ENCODE measurements at regions not wholly inside any gene's neighbourhood (a gene's known extent, or its start where the extent isn't known, plus 50 kb on each side); places are given as distances from the start of the nearest gene placed in this dataset.

GRCh38 chr1:168918860-168919741 lies 187.4 kb upstream of the ATP1B1 start:
- no peaks in the 10 kb centered on the region for H4K20me1 ChIP-seq (ENCODE audit: insufficient read depth, low read length)
- TF ChIP-seq CTCF (IDR thresholded peaks at IDR 0.05; ENCODE audit: borderline replicate concordance, extremely low read depth, low read length, poor library complexity, severe bottlenecking), result no peak
- TF ChIP-seq EZH2 (IDR thresholded peaks at IDR 0.05; ENCODE audit: borderline replicate concordance, low read depth, low read length, severe bottlenecking), result no peak
- DNase-seq (no peak), ATAC-seq (ENCODE audit: insufficient read depth, low read depth) (no peak)
- no peak overlapping the region for H3K27ac ChIP-seq (ENCODE audit: low read length)
- no peak overlapping the region for H2AFZ ChIP-seq (ENCODE audit: low read depth, low read length)
- no peaks in the 10 kb centered on the region for H3K4me1 ChIP-seq (ENCODE audit: insufficient read depth, low read length)
- H3K36me3 ChIP-seq (ENCODE audit: insufficient read depth, low read length), result no peaks in the 10 kb centered on the region
- H3K4me3 ChIP-seq (ENCODE audit: low read depth in 1 of 2, low read length in 2 of 2), result no peak overlapping the region
- no peaks in the 10 kb centered on the region for H3K79me2 ChIP-seq (ENCODE audit: insufficient read depth, low read length)
- H3K9ac ChIP-seq (ENCODE audit: low read depth, low read length), result no peak overlapping the region
- H3K4me2 ChIP-seq (ENCODE audit: insufficient read depth, low read length), result no peak overlapping the region
- H3K9me3 ChIP-seq (ENCODE audit: insufficient read depth, low read length, severe bottlenecking), result no peaks in the 10 kb centered on the region
- no peaks in the 10 kb centered on the region for H3K27me3 ChIP-seq (ENCODE audit: insufficient read depth, low read length, poor library complexity)

GRCh38 chr1:168920456-168921094 lies 185.9 kb upstream of the ATP1B1 start:
- Histone ChIP-seq H2AFZ (ENCODE audit: low read depth, low read length) (no peak overlapping the region), H3K4me1 (ENCODE audit: insufficient read depth, low read length) (no peaks in the 10 kb centered on the region), H4K20me1 (ENCODE audit: insufficient read depth, low read length) (no peaks in the 10 kb centered on the region), H3K27me3 (ENCODE audit: insufficient read depth, low read length, poor library complexity) (no peaks in the 10 kb centered on the region), H3K27ac (ENCODE audit: low read length) (no peak overlapping the region), H3K79me2 (ENCODE audit: insufficient read depth, low read length) (no peaks in the 10 kb centered on the region), H3K9ac (ENCODE audit: low read depth, low read length) (no peak overlapping the region), H3K9me3 (ENCODE audit: insufficient read depth, low read length, severe bottlenecking) (no peaks in the 10 kb centered on the region), H3K4me3 (ENCODE audit: low read depth in 1 of 2, low read length in 2 of 2) (no peak overlapping the region), H3K4me2 (ENCODE audit: insufficient read depth, low read length) (no peak overlapping the region), H3K36me3 (ENCODE audit: insufficient read depth, low read length) (no peaks in the 10 kb centered on the region)
- DNase-seq (no peak), ATAC-seq (ENCODE audit: insufficient read depth, low read depth) (no peak)
- TF ChIP-seq CTCF (IDR thresholded peaks at IDR 0.05; ENCODE audit: borderline replicate concordance, extremely low read depth, low read length, poor library complexity, severe bottlenecking) (no peak), EZH2 (IDR thresholded peaks at IDR 0.05; ENCODE audit: borderline replicate concordance, low read depth, low read length, severe bottlenecking) (no peak)

GRCh38 chr1:168921629-168922028 lies 184.9 kb upstream of the ATP1B1 start:
- DNase-seq (no peak), ATAC-seq (ENCODE audit: insufficient read depth, low read depth) (no peak)
- Histone ChIP-seq H3K9me3 (ENCODE audit: insufficient read depth, low read length, severe bottlenecking) (no peaks in the 10 kb centered on the region), H3K27ac (ENCODE audit: low read length) (no peak overlapping the region), H3K4me1 (ENCODE audit: insufficient read depth, low read length) (no peaks in the 10 kb centered on the region), H3K4me2 (ENCODE audit: insufficient read depth, low read length) (no peak overlapping the region), H3K9ac (ENCODE audit: low read depth, low read length) (no peak overlapping the region), H3K4me3 (ENCODE audit: low read depth in 1 of 2, low read length in 2 of 2) (no peak overlapping the region), H3K36me3 (ENCODE audit: insufficient read depth, low read length) (no peaks in the 10 kb centered on the region), H3K27me3 (ENCODE audit: insufficient read depth, low read length, poor library complexity) (no peaks in the 10 kb centered on the region), H4K20me1 (ENCODE audit: insufficient read depth, low read length) (no peaks in the 10 kb centered on the region), H3K79me2 (ENCODE audit: insufficient read depth, low read length) (no peaks in the 10 kb centered on the region), H2AFZ (ENCODE audit: low read depth, low read length) (no peak overlapping the region)
- TF ChIP-seq CTCF (IDR thresholded peaks at IDR 0.05; ENCODE audit: borderline replicate concordance, extremely low read depth, low read length, poor library complexity, severe bottlenecking) (no peak), EZH2 (IDR thresholded peaks at IDR 0.05; ENCODE audit: borderline replicate concordance, low read depth, low read length, severe bottlenecking) (no peak)
